Body of pancreas (tissue), 4 donors: ENCODE measurements at regions not wholly inside any gene's neighbourhood (a gene's known extent, or its start where the extent isn't known, plus 50 kb on each side); places are given as distances from the start of the nearest gene placed in this dataset.

Experiments used
- ATAC-seq: fragments of 150-250 bp; one replicate; pipeline ENCODE4 v1.9.1; 2016
- DNase-seq, 4 donors: peaks; one replicate each; pipeline ENCODE4 v3.0.0-alpha.2; 2019
- H3K27ac ChIP-seq, 4 donors: fragments of 200-600 bp; sonication (generic); 1 replicate in 3 of 4; 2 replicates in 1 of 4; pipeline versions ENCODE4 v1.5.1 to v1.6.1; 2016 to 2019; ENCODE audit warnings: mild to moderate bottlenecking in 1 of 4, mixed read lengths in 1 of 4, moderate library complexity in 1 of 4
- H3K27me3 ChIP-seq, 2 donors: fragments of 200-600 bp; sonication (generic); one replicate each; pipeline ENCODE4 v1.6.0; 2016; ENCODE audit warnings: mild to moderate bottlenecking in 1 of 2
- H3K36me3 ChIP-seq, 2 donors: fragments of 200-600 bp; sonication (generic); replicated peaks in 1 of 2; 2 replicates each; pipeline ENCODE4 v1.5.1; 2016; ENCODE audit warnings: low read depth in 2 of 2; ENCODE audit not compliant: insufficient read depth in 1 of 2
- H3K4me1 ChIP-seq: fragments of 200-600 bp; sonication (generic); one replicate; pipeline ENCODE4 v1.6.0; 2016
- H3K4me3 ChIP-seq, 2 donors: fragments of 200-600 bp; sonication (generic); 1 replicate in 1 of 2; 2 replicates in 1 of 2; pipeline ENCODE4 v1.5.1; 2016 to 2019
- H3K9me3 ChIP-seq, 3 donors: fragments of 200-600 bp; sonication (generic); 1 replicate in 2 of 3; 2 replicates in 1 of 3; pipeline ENCODE4 v1.5.1; 2016
- CTCF ChIP-seq, 7 experiments: fragments of 450-650 bp in 4 of 7; fragments of 200-600 bp in 3 of 7; sonication (generic) in 3 of 7; IDR thresholded peaks; one replicate each; pipeline ENCODE4 v1.5.1; 2016 to 2019; ENCODE audit warnings: antibody characterized with exemption in 7 of 7
- POLR2A ChIP-seq, 3 donors: fragments of 450-650 bp; IDR thresholded peaks; one replicate each; pipeline ENCODE4 v1.6.1; 2016; ENCODE audit warnings: antibody characterized with exemption in 3 of 3, mild to moderate bottlenecking in 2 of 3
- WGBS, 2 donors: methylation state at CpG; one replicate each; pipeline ENCODE4 v1.1.5; 2017; 5-methylcytosine and 5-hydroxymethylcytosine counted together
- intact Hi-C: fragments of 100-400 bp; cut with DNase I; formaldehyde crosslinking; loops from one replicate; pipeline ENCODE4 v1.15.1; 2023

GRCh38 chr4:14177987-14178386, 550.5 kb upstream of the BOD1L1 start:
- Histone ChIP-seq H3K36me3 (no peaks in the 10 kb centered on the region), H3K4me1 (peaks cover 42% of the 10 kb centered on the region), H3K9me3 (no peaks in the 10 kb centered on the region), H3K27me3 (no peaks in the 10 kb centered on the region), H3K4me3 (no peak overlapping the region), H3K27ac (peak overlapping the region in 1 of 4 donors; percentile 25)
- no peak for DNase-seq
- 83 to 85% methylated on average over 3 of the region's 3 CpGs for WGBS, 2 donors
- TF ChIP-seq POLR2A (IDR thresholded peaks at IDR 0.05) (no peak), CTCF (IDR thresholded peaks at IDR 0.05) (no peak)
- ATAC-seq, result no peak
- intact Hi-C loops, result no loop called here

GRCh38 chr4:14178421-14178820, 550.9 kb upstream of the BOD1L1 start:
- Histone ChIP-seq H3K36me3 (no peaks in the 10 kb centered on the region), H3K9me3 (no peaks in the 10 kb centered on the region), H3K27ac (no peak overlapping the region), H3K4me3 (no peak overlapping the region), H3K4me1 (peaks cover 42% of the 10 kb centered on the region), H3K27me3 (no peaks in the 10 kb centered on the region)
- WGBS, 2 donors, result 28 to 29% methylated on average over 1 of the region's 1 CpG
- ATAC-seq, result no peak
- TF ChIP-seq POLR2A (IDR thresholded peaks at IDR 0.05) (no peak), CTCF (IDR thresholded peaks at IDR 0.05) (no peak)
- intact Hi-C loops, result no loop called here
- no peak for DNase-seq

- H3K27me3 ChIP-seq, result no peaks in the 10 kb centered on the region
- ATAC-seq, result no peak
- 88 to 94% methylated on average over 2 of the region's 2 CpGs for WGBS, 2 donors
- peak overlapping the region in 2 of 4 donors; percentile 44 to 72 for H3K27ac ChIP-seq
- no peak overlapping the region for H3K4me3 ChIP-seq
- no peak for TF ChIP-seq CTCF (IDR thresholded peaks at IDR 0.05)
- no peak for TF ChIP-seq POLR2A (IDR thresholded peaks at IDR 0.05)
- DNase-seq, result no peak
- intact Hi-C loops, result no loop called here
- H3K9me3 ChIP-seq, result no peaks in the 10 kb centered on the region
- no peaks in the 10 kb centered on the region for H3K36me3 ChIP-seq
- peaks cover 42% of the 10 kb centered on the region for H3K4me1 ChIP-seq
Observed at GRCh38 chr4:14180166-14180565, 552.6 kb upstream of the BOD1L1 start.

GRCh38 chr4:14180983-14181601, 553.6 kb upstream of the BOD1L1 start:
- Histone ChIP-seq H3K27ac (peak overlapping the region in 3 of 4 donors; percentile 44 to 72 (median 49)), H3K4me3 (no peak overlapping the region), H3K9me3 (no peaks in the 10 kb centered on the region), H3K4me1 (peaks cover 42% of the 10 kb centered on the region), H3K36me3 (no peaks in the 10 kb centered on the region), H3K27me3 (no peaks in the 10 kb centered on the region)
- intact Hi-C loops, result no loop called here
- peak; percentile 82 for ATAC-seq
- TF ChIP-seq CTCF (IDR thresholded peaks at IDR 0.05) (no peak), POLR2A (IDR thresholded peaks at IDR 0.05) (no peak)
- WGBS, 2 donors, result 12 to 15% methylated on average over 6 of the region's 6 CpGs
- peak in 3 of 4 donors; percentile 33 to 55 (median 40) for DNase-seq

- TF ChIP-seq CTCF (IDR thresholded peaks at IDR 0.05) (no peak), POLR2A (IDR thresholded peaks at IDR 0.05) (no peak)
- H3K27ac ChIP-seq, result no peak overlapping the region
- intact Hi-C loops, result no loop called here
Observed at GRCh38 chr4:14182148-14182547, 554.6 kb upstream of the BOD1L1 start.

More at GRCh38 chr4:14182148-14182547, 554.6 kb upstream of the BOD1L1 start:
- Histone ChIP-seq H3K27me3 (no peaks in the 10 kb centered on the region), H3K4me1 (peaks cover 42% of the 10 kb centered on the region), H3K4me3 (no peak overlapping the region), H3K9me3 (no peaks in the 10 kb centered on the region), H3K36me3 (no peaks in the 10 kb centered on the region)
- WGBS, 2 donors, result 71% methylated on average over 6 of the region's 6 CpGs
- DNase-seq, result no peak
- no peak for ATAC-seq
